CD14-positive monocyte (primary cell): ENCODE measurements at regions not wholly inside any gene's neighbourhood (a gene's known extent, or its start where the extent isn't known, plus 50 kb on each side); places are given as distances from the start of the nearest gene placed in this dataset.

Experiments used
- DNase-seq, 3 donors: peaks; one replicate each; pipeline ENCODE4 v3.0.0-alpha.2; 2011 to 2022
- H2AFZ ChIP-seq: 2 replicates; pipeline ENCODE4 v1.6.0; 2012; ENCODE audit warnings: mild to moderate bottlenecking, low read depth, low read length, inconsistent platforms; ENCODE audit not compliant: insufficient read depth, poor library complexity, severe bottlenecking
- H3K27ac ChIP-seq, 2 donors: 1 replicate in 1 of 2; 2 replicates in 1 of 2; pipeline ENCODE4 v1.5.1; 2012 to 2013; ENCODE audit warnings: low read length in 2 of 2, control low read depth in 1 of 2, inconsistent platforms in 1 of 2, low read depth in 1 of 2, mild to moderate bottlenecking in 1 of 2
- H3K27me3 ChIP-seq, 2 donors: one replicate each; pipeline versions ENCODE4 v1.6.0 to v1.6.1; 2011 to 2013; ENCODE audit warnings: low read length in 2 of 2; ENCODE audit not compliant: control insufficient read depth in 2 of 2, insufficient read depth in 2 of 2
- H3K36me3 ChIP-seq, 2 donors: replicated peaks in 1 of 2; 1 replicate in 1 of 2; 2 replicates in 1 of 2; pipeline versions ENCODE4 v1.5.1 to v1.6.1; 2012 to 2013; ENCODE audit warnings: low read length in 2 of 2, control low read depth in 1 of 2, inconsistent platforms in 1 of 2, mild to moderate bottlenecking in 1 of 2; ENCODE audit not compliant: insufficient read depth in 2 of 2, control insufficient read depth in 1 of 2
- H3K4me1 ChIP-seq, 2 donors: 1 replicate in 1 of 2; 2 replicates in 1 of 2; pipeline versions ENCODE4 v1.5.1 to v1.6.1; 2012 to 2013; ENCODE audit warnings: low read length in 2 of 2, control low read depth in 1 of 2, inconsistent platforms in 1 of 2, mild to moderate bottlenecking in 1 of 2, moderate library complexity in 1 of 2; ENCODE audit not compliant: insufficient read depth in 2 of 2, control insufficient read depth in 1 of 2
- H3K4me2 ChIP-seq: replicated peaks from 2 replicates; pipeline ENCODE3; 2012; ENCODE audit warnings: low read length, moderate library complexity, mild to moderate bottlenecking; ENCODE audit not compliant: poor library complexity, severe bottlenecking; ENCODE audit errors: extremely low read depth
- H3K4me3 ChIP-seq, 3 experiments: fragments of 200-600 bp in 1 of 3; sonication (generic) in 1 of 3; replicated peaks in 1 of 3; 1 replicate in 2 of 3; 2 replicates in 1 of 3; pipeline ENCODE4 v1.5.1; 2011 to 2013; ENCODE audit warnings: low read length in 3 of 3, mild to moderate bottlenecking in 3 of 3, control low read depth in 2 of 3, low read depth in 2 of 3, inconsistent platforms in 1 of 3, moderate library complexity in 1 of 3
- H3K79me2 ChIP-seq: 2 replicates; pipeline ENCODE4 v1.6.0; 2012; ENCODE audit warnings: mild to moderate bottlenecking, control low read depth, inconsistent platforms, low read length, moderate library complexity; ENCODE audit not compliant: insufficient read depth
- H3K9ac ChIP-seq: 2 replicates; pipeline ENCODE4 v1.6.0; 2017; ENCODE audit warnings: low read length, mild to moderate bottlenecking; ENCODE audit not compliant: insufficient read depth, poor library complexity, severe bottlenecking
- H3K9me3 ChIP-seq, 2 donors: replicated peaks in 1 of 2; 1 replicate in 1 of 2; 2 replicates in 1 of 2; pipeline versions ENCODE4 v1.5.1 to v1.6.1; 2012 to 2013; ENCODE audit warnings: low read length in 2 of 2, control low read depth in 1 of 2; ENCODE audit not compliant: control insufficient read depth in 1 of 2, insufficient read depth in 1 of 2
- H4K20me1 ChIP-seq: 2 replicates; pipeline ENCODE4 v1.6.0; 2012; ENCODE audit warnings: mild to moderate bottlenecking, low read length, control low read depth, moderate library complexity; ENCODE audit not compliant: insufficient read depth
- H3K27ac Mint-ChIP-seq, 7 donors: one replicate each; pipeline ENCODE4 v1.8.0; 2020; ENCODE audit warnings: mild to moderate bottlenecking in 7 of 7, mixed read lengths in 7 of 7, moderate library complexity in 6 of 7, inconsistent platforms in 2 of 7
- H3K27me3 Mint-ChIP-seq, 3 donors: one replicate each; pipeline ENCODE4 v1.8.0; 2021 to 2022; ENCODE audit warnings: low read depth in 3 of 3, mild to moderate bottlenecking in 3 of 3, mixed read lengths in 3 of 3, moderate library complexity in 3 of 3, inconsistent platforms in 1 of 3
- H3K36me3 Mint-ChIP-seq, 2 donors: one replicate each; pipeline ENCODE4 v1.8.0; 2020; ENCODE audit warnings: mixed read lengths in 2 of 2, inconsistent platforms in 1 of 2, mild to moderate bottlenecking in 1 of 2
- H3K4me1 Mint-ChIP-seq: one replicate; pipeline ENCODE4 v1.8.0; 2020; ENCODE audit warnings: mild to moderate bottlenecking, mixed read lengths
- H3K4me3 Mint-ChIP-seq, 2 donors: one replicate each; pipeline ENCODE4 v1.8.0; 2020; ENCODE audit warnings: mild to moderate bottlenecking in 2 of 2, mixed read lengths in 2 of 2, moderate library complexity in 1 of 2
- H3K9me3 Mint-ChIP-seq, 7 donors: one replicate each; pipeline ENCODE4 v1.8.0; 2020 to 2022; ENCODE audit warnings: mixed read lengths in 7 of 7, mild to moderate bottlenecking in 6 of 7, moderate library complexity in 6 of 7, inconsistent platforms in 2 of 7
- WGBS: methylation state at CpG from one replicate; pipeline ENCODE4 v1.1.5; 2013; ENCODE audit warnings: missing lambda C conversion rate; ENCODE audit not compliant: insufficient coverage; 5-methylcytosine and 5-hydroxymethylcytosine counted together
- intact Hi-C, 2 donors: fragments of 100-400 bp; cut with micrococcal nuclease; formaldehyde crosslinking; loops; one replicate each; pipeline versions ENCODE4 v1.15.0 to v1.15.1; 2023
- TF ChIP-seq, protein P1 (sequence below): fragments of 200-600 bp; IDR thresholded peaks from one replicate; pipeline ENCODE4 v1.8.0; 2022; ENCODE audit warnings: antibody characterized with exemption, mild to moderate bottlenecking

DNA sequence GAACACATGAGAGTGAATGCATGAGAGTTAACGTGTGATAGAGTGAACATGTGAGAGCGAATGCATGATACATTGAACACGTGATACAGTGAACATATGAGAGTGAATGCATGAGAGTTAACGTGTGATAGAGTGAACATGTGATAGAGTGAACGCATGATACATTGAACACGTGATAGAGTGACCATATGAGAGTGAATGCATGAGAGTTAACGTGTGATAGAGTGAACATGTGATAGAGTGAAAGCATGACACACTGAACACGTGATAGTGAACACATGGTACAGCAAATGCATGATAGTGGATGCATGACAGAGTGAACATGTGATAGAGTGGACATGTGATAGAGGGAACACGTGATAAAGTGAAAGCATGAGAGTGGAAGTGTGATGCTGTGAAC is 517.9 kb downstream of the EIPR1 start:
- H3K4me3 Mint-ChIP-seq: no peak overlapping the region
- H3K36me3 ChIP-seq: no peaks in the 10 kb centered on the region
- TF ChIP-seq, protein P1, sequence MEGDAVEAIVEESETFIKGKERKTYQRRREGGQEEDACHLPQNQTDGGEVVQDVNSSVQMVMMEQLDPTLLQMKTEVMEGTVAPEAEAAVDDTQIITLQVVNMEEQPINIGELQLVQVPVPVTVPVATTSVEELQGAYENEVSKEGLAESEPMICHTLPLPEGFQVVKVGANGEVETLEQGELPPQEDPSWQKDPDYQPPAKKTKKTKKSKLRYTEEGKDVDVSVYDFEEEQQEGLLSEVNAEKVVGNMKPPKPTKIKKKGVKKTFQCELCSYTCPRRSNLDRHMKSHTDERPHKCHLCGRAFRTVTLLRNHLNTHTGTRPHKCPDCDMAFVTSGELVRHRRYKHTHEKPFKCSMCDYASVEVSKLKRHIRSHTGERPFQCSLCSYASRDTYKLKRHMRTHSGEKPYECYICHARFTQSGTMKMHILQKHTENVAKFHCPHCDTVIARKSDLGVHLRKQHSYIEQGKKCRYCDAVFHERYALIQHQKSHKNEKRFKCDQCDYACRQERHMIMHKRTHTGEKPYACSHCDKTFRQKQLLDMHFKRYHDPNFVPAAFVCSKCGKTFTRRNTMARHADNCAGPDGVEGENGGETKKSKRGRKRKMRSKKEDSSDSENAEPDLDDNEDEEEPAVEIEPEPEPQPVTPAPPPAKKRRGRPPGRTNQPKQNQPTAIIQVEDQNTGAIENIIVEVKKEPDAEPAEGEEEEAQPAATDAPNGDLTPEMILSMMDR: no peak
- no peak overlapping the region for H3K4me2 ChIP-seq
- H3K9me3 Mint-ChIP-seq: peaks cover 0 to 5% (median 0%) of the 10 kb centered on the region in 7 donors
- no peaks in the 10 kb centered on the region for H4K20me1 ChIP-seq
- WGBS: 91% methylated on average over 9 of the region's 9 CpGs
- DNase-seq: no peak
- no peak overlapping the region for H3K9ac ChIP-seq
- no peaks in the 10 kb centered on the region for H3K27me3 ChIP-seq
- no peaks in the 10 kb centered on the region for H3K4me1 ChIP-seq
- H3K4me3 ChIP-seq: no peak overlapping the region
- H3K27ac ChIP-seq: no peak overlapping the region
- no peaks in the 10 kb centered on the region for H3K36me3 Mint-ChIP-seq
- H3K27ac Mint-ChIP-seq: no peak overlapping the region
- H3K27me3 Mint-ChIP-seq: peaks cover 0 to 2% (median 0%) of the 10 kb centered on the region in 3 donors
- no peaks in the 10 kb centered on the region for H3K4me1 Mint-ChIP-seq
- H2AFZ ChIP-seq: no peak overlapping the region
- no peaks in the 10 kb centered on the region for H3K79me2 ChIP-seq
- peaks cover 0 to 4% of the 10 kb centered on the region in 2 donors for H3K9me3 ChIP-seq
- intact Hi-C loops: no loop called here

DNA sequence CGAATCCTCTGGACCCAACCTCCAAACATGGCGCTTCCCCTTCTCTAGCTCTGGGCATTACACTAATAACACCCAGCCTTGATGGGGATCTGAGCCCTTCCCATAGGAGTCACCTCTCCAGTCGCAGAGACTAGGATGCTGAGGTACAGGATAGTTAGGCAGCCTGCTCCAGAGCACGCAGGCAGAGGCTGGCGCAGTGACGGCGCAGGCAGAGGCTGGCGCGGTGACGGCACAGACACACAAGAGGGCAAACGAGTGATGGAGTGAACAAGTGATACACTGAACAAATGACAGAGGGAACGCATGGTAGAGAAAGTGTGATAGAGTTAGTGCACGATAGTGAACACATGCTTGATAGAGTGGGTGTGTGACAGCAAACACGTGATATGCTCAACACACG is 518.5 kb downstream of the EIPR1 start:
- H3K4me3 ChIP-seq: no peak overlapping the region
- H3K9me3 ChIP-seq: peaks cover 0 to 4% of the 10 kb centered on the region in 2 donors
- no peaks in the 10 kb centered on the region for H3K27me3 ChIP-seq
- no peak overlapping the region for H3K27ac ChIP-seq
- TF ChIP-seq, protein P1: no peak
- H2AFZ ChIP-seq: no peak overlapping the region
- peaks cover 0 to 2% (median 0%) of the 10 kb centered on the region in 3 donors for H3K27me3 Mint-ChIP-seq
- no peak overlapping the region for H3K9ac ChIP-seq
- no peak overlapping the region for H3K4me2 ChIP-seq
- no peaks in the 10 kb centered on the region for H3K4me1 ChIP-seq
- no peaks in the 10 kb centered on the region for H3K79me2 ChIP-seq
- H3K27ac Mint-ChIP-seq: no peak overlapping the region
- intact Hi-C loops: no loop called here
- no peak overlapping the region for H3K4me3 Mint-ChIP-seq
- H3K9me3 Mint-ChIP-seq: peaks cover 0 to 5% (median 0%) of the 10 kb centered on the region in 7 donors
- H3K36me3 ChIP-seq: no peaks in the 10 kb centered on the region
- WGBS: 94% methylated on average over 15 of the region's 15 CpGs
- H3K36me3 Mint-ChIP-seq: no peaks in the 10 kb centered on the region
- DNase-seq: no peak
- H4K20me1 ChIP-seq: no peaks in the 10 kb centered on the region
- H3K4me1 Mint-ChIP-seq: no peaks in the 10 kb centered on the region
